Stimulated activated CD4-positive, alpha-beta T cell treated with anti-CD3 and anti-CD28 coated beads, Interleukin-4, amount 100 ng/mL, for 4 hours (primary cell): ENCODE measurements at regions not wholly inside any gene's neighbourhood (a gene's known extent, or its start where the extent isn't known, plus 50 kb on each side); places are given as distances from the start of the nearest gene placed in this dataset.

Experiments
- DNase-seq, 2 experiments: peaks; one replicate each; pipeline ENCODE4 v3.0.0-alpha.2; 2020

DNA sequence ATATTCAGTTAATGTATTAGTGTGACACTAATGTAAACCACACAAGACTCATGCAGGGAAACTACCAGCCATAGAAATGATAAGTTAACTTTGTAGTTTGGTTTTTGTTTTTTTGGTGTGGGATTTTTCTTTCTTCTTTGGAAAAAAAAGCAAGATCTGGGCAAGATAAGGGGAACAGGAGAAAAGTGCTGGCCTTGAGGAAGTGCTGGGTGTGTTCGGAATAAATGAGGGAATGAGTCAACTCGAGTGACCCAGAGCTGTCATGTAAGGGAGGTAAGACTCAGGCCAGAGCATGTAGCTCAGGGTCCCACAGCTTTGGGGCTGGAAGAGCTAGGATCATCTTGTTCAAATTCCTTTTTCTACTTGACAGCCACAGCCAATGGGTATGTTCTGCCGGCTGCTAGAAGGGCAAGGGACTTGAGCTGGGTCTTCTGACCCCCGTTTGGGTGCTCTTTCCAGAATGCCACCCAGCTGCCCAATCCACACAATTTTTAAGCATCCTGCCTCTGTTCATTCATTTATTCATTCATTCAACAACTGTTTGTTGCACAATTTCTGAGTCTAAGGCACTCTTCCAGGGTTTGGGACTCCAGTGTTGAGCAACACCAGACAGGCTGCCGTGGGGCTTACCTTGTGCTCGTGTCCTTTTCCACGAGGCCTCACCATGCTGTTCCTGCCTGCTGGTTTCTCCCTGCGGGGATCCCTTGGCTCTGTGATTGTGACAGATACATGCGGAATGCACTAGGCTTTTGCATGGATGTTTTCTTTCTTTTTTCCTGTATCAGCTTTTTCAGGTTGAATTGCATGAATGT lies 54.5 kb downstream of the CLDN34 start:
- no peak for DNase-seq

DNA sequence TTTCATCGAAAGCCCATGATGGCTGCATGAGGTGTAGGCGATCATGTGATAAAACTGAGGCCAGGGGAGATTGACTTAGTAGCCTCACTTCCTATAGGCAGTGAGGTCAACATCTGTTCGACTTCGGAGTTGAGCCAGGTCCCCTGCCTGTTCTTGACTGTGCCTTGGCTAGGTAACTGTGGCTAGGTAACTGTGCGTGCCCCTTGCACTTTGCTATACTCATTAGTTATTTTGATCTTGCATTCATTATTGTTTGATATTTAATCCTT lies 55.0 kb downstream of the CLDN34 start:
- DNase-seq = no peak

DNA sequence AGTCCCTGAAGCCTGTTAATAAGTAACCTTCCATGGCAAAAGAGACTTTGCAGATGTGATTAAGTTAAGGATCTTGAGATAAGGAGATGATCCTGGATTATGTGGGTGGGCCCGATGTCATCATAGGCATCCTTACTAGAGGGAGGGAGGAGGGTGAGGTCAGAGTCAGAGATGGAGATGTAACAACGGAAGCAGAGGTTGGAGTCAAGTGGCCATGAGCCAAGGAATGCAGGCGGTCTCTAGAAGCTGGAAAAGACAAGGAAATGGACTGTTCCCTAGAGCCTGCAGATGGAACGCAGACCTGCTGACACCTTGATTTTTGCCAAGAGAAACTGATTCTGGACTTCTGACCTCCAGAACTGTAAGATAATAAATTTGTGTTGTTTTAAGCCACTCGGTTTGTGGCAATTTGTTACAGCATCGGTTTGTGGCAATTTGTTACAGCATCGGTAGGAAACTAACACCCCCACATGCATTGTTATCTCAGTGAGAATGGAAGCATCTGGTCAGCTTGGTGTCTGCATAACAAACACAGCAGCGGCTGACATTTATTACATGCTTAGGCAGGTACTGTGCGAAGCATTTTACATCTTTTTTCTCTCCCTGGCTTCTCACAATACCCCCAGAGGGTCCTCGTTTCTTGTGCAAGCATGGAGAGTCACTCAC lies 55.6 kb downstream of the CLDN34 start:
- DNase-seq = no peak

DNA sequence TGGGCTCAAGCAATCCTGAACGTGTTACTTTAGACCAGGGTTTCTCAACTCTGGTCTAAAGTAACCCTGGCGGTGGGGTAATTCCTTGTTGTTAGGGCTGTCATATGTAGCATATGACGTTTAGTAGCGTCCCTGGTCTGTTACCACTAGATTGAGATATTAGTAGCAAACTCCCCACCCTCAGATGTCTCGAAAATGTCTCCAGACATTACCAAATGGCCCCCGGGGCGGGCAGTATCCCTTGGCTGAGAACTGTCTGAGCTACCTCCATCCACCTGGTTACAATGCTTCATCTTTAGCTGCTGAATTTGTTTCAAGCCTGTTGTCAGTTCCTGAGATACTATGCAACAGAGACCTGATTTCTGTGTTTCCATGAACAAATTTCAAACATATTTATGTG lies 56.7 kb downstream of the CLDN34 start:
- no peak for DNase-seq

DNA sequence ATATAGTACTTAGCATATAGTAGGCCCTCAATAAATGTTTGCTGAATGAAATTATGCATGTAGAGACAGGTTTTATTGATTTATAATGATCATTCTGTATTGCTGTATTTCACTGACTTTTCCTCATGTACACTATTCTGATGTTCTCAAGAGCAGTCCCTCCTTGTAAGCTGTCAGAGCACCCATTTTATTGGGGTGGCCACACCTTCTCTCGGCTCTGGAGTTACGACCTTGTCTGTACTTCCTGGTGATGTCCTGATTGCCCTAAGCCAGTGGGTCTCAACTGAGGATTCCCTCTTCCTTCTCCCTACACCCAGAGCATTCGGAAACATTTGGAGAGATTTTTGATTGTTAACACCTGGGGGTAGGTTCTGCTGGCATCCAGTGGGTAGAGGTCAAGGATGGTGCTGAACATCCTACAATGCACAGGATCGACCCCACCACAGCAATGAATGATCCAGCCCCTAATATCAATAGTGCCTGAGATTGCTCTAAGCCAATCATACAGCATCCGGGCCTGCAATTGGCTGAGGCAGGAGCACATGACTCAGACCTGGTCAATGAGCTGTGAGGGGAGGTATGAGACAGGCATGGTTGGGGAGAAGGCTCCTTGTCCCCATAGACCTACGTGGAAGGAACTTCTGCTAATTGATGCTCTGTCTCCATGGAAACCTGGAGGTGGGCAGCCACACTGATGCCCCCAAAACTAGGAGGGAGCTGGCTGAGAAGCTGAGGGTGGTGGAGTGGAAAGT lies 58.8 kb downstream of the CLDN34 start:
- no peak for DNase-seq

DNA sequence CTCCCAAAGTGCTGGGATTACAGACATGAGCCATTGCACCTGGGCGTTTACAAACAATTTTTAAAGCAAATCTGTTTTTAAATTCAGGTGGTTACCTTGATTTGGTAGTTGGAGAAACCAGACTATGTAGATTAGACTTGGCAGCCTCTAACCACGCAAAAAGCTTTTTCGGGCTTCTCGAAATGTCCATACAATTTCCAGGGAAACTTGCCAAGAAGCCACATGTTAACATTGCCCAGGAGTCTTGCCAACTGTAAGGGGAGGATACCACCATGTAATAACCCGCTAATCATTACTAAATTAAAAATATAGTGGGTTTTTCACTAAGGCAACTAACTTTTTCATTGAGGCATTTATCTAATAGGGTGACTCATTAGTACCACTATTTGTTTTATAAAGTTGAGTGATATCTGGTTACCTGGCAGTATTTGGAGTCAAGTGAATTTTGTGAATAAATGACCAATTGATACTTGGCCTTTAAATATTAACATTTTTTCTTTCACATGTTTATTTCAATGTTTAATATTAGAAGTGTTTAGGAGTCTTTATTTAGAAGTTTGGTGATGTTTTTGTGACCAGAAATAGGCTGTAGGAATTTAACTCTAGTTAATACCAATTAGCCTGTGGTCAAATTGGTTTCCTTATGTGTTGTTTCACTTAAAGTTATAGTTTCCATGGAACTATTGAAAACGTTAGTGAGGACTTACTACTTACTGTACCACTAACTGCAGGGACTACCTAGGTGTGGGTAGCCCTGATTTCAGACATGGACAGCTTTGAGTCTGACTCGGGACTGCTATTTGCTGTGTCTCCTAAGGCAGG lies 61.3 kb downstream of the CLDN34 start:
- no peak for DNase-seq

DNA sequence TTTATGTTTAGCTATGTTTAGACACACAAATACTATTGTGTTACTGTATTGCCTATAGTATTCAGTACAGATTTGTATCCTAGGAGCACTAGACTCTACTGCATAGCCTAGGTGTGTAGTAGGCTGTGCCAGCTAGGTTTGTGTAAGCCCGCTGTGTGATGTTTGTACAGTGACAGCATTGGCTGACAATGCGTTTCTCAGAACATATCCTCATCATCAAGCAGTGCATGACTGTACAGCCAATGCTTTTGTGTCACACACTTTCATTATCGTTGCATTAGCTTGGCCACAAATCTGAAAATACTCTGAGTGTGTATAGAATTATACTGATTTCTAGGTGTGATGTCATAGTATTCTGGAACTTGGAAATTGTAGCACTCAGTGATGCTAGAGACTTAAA lies 63.4 kb downstream of the CLDN34 start:
- DNase-seq = no peak

DNA sequence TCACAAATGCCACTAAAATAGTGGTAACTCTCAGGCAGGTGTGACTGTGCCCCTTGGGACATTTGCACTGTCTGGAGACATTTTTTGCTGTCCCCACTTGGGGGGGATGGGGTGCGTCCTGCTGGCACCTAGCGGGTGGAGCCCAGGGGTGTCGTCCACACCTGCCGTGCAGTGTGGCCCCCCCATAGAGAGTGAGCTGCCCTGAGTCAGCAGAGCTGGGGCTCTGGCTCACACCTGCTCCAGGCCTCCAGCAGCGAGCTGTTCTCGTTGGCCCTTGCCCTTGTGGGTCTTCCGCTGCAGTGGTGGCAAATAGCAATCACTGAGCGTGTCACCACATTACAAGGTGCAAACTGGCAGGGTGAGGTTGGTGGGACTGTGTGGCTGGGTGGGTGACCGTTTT lies 64.6 kb downstream of the CLDN34 start:
- DNase-seq = no peak

DNA sequence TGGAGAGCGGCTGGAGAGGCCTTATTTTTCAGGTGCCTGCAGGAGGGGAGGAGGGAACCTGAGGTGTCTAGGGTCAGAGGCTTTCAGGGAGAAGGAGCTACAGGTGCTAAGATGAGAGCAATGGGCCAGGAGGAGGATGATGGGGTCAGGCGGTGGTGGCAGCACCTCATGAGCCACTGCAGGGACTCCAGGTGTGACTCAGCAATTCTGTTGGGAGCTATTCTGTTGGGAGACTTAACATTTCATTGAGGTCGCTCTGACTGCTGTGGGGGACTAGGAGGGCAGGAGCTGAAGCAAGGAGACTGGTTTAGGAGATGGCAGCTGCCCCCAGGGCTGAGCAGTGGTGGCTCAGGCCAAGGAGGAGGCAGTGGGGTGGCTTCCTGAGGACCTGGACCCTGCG lies 65.0 kb downstream of the CLDN34 start:
- no peak for DNase-seq

DNA sequence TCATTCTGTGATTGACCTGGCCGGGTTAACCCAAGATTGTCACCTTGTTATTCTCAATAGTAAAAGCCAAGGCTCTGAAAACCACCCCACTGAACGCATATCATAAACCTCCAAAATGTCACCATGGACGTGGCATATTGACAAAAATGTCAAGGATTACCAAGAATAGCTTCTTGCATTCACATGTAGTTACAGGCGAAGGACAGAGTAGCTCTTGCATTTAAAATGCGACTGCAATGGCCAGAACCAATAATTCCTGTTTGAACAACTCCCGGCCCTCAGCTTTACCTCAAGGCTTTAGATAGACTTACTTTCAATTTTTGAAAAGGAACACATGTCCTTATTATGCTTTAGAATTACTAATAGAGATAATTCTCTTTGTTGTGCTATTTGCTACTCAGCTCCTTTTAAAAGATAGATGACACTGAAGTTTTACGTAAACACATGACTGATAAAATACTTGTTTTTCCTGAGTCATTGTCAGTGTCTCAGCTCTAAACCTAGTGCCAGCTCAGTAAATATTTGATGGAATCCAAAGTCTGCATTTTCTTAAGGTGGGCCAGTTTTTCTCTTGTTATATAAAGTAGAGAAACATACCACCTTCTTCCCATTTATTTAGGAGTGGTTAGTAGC lies 66.3 kb downstream of the CLDN34 start:
- DNase-seq = no peak

DNA sequence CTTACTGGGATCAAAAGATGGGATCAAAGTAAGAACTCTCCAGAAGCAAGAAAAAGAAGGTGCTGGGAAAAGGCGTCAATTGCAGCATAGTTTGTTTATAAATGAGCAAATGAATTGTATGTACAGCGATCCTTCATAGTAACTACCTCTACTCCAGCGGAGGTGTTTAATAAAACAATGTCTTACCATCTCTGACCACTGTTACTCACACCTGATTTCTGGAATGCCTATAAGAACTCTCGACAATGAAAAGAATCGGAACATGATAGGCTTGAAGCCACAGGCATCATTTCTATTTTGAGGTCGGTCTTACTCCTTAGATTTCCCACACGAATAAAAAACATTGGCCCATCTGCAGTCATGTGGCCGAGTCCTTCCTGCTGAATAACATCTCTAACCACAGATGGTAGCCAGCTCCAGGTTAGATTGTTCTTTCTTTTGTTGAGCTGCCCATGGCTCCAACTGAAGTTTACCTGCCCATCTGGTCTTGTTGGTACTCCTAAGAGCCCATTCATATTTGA lies 67.6 kb downstream of the CLDN34 start:
- no peak for DNase-seq

DNA sequence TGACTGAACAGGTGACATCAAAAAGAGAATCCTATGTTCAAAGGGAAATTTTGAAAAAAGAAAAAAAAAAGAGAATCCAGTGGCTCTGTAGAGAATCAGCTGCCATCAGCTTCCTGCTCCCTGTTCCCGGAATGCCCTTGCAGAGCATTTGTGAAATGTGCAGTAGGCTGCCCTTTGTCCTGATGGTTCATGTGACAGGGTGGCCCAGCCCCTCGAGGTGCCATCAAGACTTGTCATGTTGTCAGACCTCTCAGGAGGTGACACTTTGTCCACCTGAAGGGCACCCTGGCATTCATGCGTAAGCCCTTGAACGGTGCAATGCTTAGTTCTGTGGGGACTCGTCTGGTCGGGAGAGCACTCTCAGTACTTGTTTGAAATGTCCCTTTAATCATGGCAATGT lies 71.4 kb downstream of the CLDN34 start:
- no peak for DNase-seq

DNA sequence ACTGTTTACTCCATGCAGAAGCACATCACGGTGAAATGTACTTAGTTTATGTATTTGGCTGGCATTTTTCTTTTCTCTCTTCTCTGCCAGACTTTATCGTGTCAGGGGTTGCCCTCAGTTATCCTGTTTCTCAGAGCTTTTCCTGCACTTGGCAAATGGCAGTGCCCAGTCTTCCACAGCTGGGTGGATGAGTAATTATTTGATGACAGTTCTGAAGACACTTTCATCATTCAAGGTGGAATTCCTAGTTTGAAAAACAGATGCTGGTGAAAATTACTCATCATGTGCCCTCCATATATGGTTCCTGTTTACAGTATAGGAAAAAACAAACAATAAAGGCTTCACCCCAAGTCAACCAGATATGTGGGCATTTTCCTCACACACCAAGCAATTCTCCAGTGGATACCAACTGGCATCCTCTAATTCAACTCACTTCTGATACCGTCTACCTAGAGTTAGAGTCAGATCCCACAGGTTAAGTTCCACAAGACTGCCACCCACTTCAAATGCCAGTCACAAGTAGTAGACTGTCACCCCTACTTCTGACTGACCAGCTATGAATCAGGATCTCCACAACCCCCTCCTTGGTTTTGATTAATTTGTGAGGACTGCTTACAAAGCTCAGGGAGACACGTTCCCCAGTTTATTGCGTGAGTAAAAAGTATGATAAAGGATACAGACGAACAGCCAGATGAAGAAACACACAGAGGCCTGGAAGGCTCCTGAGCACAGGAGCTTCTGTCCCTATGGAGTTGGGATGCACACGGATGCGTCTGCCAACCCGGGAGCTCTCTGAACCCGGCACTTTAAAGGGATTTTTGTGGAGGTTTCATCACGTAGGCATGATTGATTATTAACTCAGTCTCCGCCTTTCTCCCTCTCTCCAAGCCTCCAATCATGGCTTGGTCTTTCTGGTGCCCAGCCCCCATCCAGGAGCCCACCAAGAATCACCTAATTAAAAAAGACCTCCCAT lies 72.9 kb downstream of the CLDN34 start:
- DNase-seq = no peak

DNA sequence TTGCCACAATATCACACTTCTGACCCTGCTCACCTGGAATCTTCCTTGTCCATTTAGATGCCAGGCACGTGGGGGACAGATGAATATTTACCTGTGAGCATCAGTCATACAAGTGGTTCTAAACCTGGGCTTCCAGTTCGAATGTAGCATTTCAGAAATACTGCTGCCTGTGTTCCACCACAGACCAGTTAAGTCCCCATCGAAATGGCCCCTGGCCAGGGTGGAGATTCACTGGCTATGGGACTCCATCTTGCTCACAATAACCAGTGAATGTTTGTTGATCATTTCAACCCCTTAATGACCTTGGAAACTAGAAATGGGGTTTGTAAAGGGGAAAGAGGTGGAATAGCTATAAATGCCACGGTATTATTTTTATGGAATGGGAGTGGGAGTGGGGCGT lies 73.8 kb downstream of the CLDN34 start:
- no peak for DNase-seq

DNA sequence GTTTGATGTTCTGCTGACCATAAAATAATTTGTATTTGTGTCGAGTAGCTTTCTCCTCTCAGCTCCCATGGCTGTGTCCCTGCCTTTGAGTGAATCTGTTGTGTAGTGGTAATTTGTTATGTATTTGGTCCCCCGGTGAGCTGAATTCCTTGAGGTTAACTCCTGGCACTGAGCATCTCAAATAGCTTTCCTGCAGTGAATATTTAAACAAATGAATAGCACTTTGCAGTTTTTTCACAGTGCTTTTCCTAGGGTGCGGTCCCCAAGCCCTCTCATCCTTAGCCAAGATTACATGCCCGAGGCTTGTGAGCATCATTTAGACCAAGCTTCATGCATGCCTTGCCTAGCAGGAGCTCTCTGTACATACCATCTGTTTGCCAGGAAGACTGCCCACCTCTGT lies 74.2 kb downstream of the CLDN34 start:
- no peak for DNase-seq

DNA sequence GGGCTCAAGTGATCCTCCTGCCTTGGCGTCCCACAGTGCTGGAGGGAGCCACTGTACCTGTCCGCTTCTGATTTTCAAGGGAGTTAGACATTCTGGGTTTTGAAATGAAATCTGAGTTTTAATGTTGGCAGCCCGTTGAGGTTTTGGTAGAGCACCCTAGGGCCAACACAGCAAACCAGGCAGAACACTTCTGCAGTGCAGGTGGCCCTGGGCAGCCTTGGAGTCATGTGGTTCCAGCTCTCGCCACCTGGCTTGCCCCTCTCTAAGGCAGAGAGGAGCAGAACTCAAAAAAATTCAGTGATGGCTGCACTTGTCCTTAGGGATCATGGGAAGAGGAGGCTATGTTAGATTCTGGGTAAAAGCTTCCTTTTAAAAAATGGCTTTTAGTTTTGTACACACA lies 74.9 kb downstream of the CLDN34 start:
- DNase-seq = no peak

DNA sequence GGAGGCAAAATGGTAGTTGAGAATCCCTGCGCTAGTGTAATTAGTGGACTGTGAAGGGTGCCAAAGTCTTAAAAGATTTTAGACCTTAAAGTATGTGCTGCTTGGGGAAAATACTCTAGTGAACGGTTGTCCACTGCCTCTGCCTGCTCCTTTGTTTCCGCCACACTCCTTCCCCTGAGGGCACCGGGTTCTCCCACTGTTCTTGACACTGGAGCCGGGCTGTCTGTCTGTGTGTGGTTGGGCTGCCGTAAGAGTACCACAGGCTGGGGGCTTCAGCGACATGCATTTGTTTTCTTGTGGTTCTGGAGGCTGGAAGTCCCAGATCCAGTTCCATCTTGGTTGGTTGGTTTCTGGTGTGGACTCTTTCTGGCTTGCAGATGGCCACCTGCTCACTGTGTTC lies 76.2 kb downstream of the CLDN34 start:
- DNase-seq = no peak

DNA sequence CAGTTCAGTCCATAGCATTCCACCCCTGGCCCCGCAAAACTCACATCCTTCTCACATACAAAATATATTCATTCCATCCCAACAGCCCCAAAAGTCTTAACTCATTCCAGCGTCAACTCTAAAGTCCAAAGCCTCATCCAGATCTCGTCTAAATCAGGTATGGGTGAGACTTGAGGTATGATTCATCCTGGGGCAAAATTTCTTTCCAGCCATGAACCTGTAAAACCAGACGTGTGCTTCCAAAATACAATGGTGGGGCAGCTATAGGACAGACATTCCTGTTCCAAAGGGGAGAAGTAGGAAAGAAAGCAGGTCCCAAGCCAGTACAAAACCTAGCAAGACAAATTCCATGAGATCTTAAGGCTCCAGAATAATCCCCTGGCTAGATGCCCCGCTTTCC lies 76.9 kb downstream of the CLDN34 start:
- no peak for DNase-seq

DNA sequence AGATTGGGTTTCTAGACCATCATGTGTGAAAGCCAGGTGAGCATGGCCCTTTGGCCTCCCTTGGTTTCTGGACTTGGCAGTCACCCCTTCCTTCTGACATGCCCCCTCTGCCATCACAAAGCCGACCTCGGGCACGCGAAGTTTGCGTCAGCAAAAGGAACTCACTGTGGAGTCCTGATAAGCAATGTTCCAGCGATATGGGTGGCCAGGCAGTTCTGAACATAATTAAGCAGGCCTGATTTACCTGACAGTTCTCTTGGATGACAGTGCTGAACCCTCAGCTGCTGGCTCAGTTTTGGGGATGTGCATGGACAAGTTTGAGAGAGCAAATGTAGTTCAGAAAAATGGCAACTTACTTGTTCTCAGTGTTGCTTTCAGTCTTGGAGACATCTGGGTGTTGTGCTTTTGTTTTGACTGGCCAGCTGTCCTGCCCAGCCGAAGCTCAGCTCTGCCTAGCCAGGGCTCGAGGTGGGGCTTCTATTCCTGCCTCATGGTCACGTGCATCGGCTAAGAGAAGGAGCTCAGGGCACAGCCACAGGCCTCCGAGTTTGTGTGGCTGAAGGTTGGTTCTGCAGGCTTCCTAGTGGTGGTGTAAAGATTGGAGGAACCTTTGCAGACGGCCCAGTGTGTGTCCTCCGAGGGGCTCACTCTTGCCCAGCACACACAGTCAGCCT lies 78.3 kb downstream of the CLDN34 start:
- no peak for DNase-seq

DNA sequence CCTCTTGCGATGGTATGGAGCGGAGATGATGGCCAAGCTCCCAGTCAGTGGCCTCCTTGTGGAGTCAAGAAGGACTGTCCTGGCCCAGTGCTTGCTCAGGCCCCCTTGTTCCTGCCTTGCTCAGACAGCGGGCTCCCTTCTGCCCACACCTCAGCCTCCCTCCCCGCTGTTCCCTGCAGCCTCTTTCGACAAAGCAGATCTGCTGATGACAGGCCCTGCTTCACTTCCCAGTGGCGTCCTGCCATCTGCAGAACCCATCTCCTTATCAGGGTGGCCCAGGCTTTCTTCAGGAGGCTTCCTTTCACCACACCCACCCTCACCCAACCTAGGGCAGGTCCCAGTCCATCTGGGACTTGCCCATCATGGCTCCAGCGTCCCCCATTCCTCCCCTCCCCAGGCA lies 80.0 kb downstream of the CLDN34 start:
- no peak for DNase-seq

DNA sequence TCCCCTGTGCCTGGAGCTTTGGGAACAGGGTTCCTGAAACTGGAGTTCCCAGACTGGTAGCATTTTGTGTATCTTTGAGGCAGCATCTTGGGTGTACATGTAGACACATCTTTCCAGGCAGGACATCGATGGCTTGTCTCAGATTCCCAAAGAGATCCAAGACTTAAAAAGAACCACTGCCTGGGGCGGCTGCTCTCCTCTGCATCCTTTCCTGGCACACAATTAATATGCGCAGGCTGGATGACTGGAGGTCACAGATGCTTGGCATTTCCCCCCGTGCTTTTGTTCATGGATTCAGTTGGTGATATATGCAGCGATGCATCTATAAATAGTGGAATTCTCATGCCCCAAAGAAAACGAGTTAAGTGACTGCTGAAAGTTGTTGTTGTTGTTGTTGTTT lies 80.5 kb downstream of the CLDN34 start:
- no peak for DNase-seq
